Osteoblast (primary cell): ENCODE measurements at regions not wholly inside any gene's neighbourhood (a gene's known extent, or its start where the extent isn't known, plus 50 kb on each side); places are given as distances from the start of the nearest gene placed in this dataset.

Source experiments
- DNase-seq: peaks from one replicate; pipeline ENCODE4 v3.0.0; 2011; ENCODE audit warnings: low spot score, mixed read lengths; ENCODE audit not compliant: insufficient read length; ENCODE audit errors: missing footprints
- H2AFZ ChIP-seq: 2 replicates; pipeline ENCODE4 v1.6.0; 2011; ENCODE audit warnings: mild to moderate bottlenecking, low read length
- H3K27ac ChIP-seq: 2 replicates; pipeline ENCODE4 v1.5.1; 2011; ENCODE audit warnings: mild to moderate bottlenecking, low read depth, low read length, moderate library complexity
- H3K27me3 ChIP-seq: 2 replicates; pipeline ENCODE4 v1.6.0; 2012; ENCODE audit warnings: mild to moderate bottlenecking, control low read depth, inconsistent platforms, low read length, moderate library complexity; ENCODE audit not compliant: insufficient read depth
- H3K36me3 ChIP-seq: 2 replicates; pipeline ENCODE4 v1.5.1; 2011; ENCODE audit warnings: mild to moderate bottlenecking, low read length, control low read depth, moderate library complexity; ENCODE audit not compliant: insufficient read depth
- H3K4me1 ChIP-seq: 2 replicates; pipeline ENCODE4 v1.5.1; 2011; ENCODE audit warnings: mild to moderate bottlenecking, low read length, control low read depth, moderate library complexity; ENCODE audit not compliant: insufficient read depth
- H3K4me2 ChIP-seq: 2 replicates; pipeline ENCODE4 v1.6.0; 2011; ENCODE audit warnings: mild to moderate bottlenecking, low read length; ENCODE audit not compliant: insufficient read depth
- H3K4me3 ChIP-seq: fragments of 200-600 bp; sonication (generic); 3 replicates; pipeline ENCODE4 v1.5.1; 2012; ENCODE audit warnings: mild to moderate bottlenecking, low read length, inconsistent platforms; ENCODE audit not compliant: insufficient read depth
- H3K79me2 ChIP-seq: 2 replicates; pipeline ENCODE4 v1.6.0; 2012; ENCODE audit warnings: mild to moderate bottlenecking, low read length, control low read depth, inconsistent platforms; ENCODE audit not compliant: insufficient read depth
- H3K9me3 ChIP-seq: 2 replicates; pipeline ENCODE4 v1.5.1; 2011; ENCODE audit warnings: low read depth, low read length, control low read depth
- H4K20me1 ChIP-seq: 2 replicates; pipeline ENCODE4 v1.6.0; 2012; ENCODE audit warnings: mild to moderate bottlenecking, low read length, control low read depth; ENCODE audit not compliant: insufficient read depth
- TF ChIP-seq, protein P1 (sequence below): IDR thresholded peaks from 2 replicates; pipeline ENCODE4 v1.5.1; 2011; ENCODE audit warnings: mild to moderate bottlenecking, low read depth, low read length, moderate library complexity; ENCODE audit errors: extremely low read depth

DNA sequence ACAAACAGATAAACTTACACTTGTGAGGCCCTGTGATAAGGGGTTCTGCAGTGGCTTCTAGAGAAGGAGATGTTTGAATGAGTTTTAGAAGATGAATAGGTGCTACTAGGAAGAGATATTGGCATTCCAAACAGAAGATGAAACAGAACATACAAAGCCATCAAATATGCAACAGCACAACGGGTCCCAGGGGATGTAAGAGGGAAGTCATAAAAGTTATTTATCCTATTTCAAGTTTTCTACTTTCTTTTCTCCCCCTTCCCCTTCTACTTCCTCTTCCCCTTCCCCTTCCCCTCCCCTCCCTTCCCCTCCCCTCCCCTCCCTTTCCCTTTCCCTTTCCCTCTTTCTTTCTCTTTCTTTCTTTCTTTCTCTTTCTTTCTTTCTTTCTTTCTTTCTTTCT, 94.9 kb upstream of the CADM1 start:
- no peaks in the 10 kb centered on the region for H4K20me1 ChIP-seq

GRCh38 chr11:115598257-115598901, 94.2 kb upstream of the CADM1 start:
- Histone ChIP-seq H2AFZ (no peak overlapping the region), H3K79me2 (no peaks in the 10 kb centered on the region), H3K9me3 (no peaks in the 10 kb centered on the region), H3K36me3 (no peaks in the 10 kb centered on the region), H4K20me1 (no peaks in the 10 kb centered on the region), H3K4me1 (no peaks in the 10 kb centered on the region), H3K4me3 (no peak overlapping the region), H3K4me2 (no peak overlapping the region), H3K27me3 (no peaks in the 10 kb centered on the region), H3K27ac (no peak overlapping the region)
- no peak for DNase-seq
- TF ChIP-seq, protein P1, sequence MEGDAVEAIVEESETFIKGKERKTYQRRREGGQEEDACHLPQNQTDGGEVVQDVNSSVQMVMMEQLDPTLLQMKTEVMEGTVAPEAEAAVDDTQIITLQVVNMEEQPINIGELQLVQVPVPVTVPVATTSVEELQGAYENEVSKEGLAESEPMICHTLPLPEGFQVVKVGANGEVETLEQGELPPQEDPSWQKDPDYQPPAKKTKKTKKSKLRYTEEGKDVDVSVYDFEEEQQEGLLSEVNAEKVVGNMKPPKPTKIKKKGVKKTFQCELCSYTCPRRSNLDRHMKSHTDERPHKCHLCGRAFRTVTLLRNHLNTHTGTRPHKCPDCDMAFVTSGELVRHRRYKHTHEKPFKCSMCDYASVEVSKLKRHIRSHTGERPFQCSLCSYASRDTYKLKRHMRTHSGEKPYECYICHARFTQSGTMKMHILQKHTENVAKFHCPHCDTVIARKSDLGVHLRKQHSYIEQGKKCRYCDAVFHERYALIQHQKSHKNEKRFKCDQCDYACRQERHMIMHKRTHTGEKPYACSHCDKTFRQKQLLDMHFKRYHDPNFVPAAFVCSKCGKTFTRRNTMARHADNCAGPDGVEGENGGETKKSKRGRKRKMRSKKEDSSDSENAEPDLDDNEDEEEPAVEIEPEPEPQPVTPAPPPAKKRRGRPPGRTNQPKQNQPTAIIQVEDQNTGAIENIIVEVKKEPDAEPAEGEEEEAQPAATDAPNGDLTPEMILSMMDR: no peak

More for the DNA sequence above, 94.9 kb upstream of the CADM1 start:
- no peaks in the 10 kb centered on the region for H3K9me3 ChIP-seq
- no peaks in the 10 kb centered on the region for H3K79me2 ChIP-seq
- no peaks in the 10 kb centered on the region for H3K27me3 ChIP-seq
- H3K36me3 ChIP-seq: no peaks in the 10 kb centered on the region
- H3K4me2 ChIP-seq: no peak overlapping the region
- H3K4me1 ChIP-seq: no peaks in the 10 kb centered on the region
- no peak for DNase-seq
- H3K4me3 ChIP-seq: no peak overlapping the region
- TF ChIP-seq, protein P1: no peak
- H2AFZ ChIP-seq: no peak overlapping the region
- H3K27ac ChIP-seq: no peak overlapping the region

DNA sequence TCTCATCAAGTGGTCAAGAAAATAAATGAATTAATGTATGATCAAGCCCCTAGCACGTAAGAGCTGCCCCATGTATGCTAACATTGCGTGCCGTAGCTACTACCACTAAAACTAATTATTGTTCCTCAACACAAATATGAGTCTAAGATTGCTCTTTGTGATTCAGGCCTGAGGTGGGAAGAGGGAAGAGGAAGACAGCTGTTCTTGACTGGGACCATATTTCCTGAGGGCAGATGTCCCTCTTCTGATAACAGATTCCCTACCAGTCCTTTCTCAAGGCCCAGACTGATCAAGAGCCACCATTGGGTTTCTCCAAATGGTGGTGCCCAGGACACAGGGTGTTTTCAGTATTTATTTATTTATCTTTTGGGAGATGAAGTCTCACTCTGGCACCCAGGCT, 87.2 kb upstream of the CADM1 start:
- H3K4me1 ChIP-seq: no peaks in the 10 kb centered on the region

GRCh38 chr11:115590254-115590653, 86.0 kb upstream of the CADM1 start:
- no peaks in the 10 kb centered on the region for H3K79me2 ChIP-seq

More for the DNA sequence above, 87.2 kb upstream of the CADM1 start:
- Histone ChIP-seq H3K9me3 (no peaks in the 10 kb centered on the region), H3K4me3 (no peak overlapping the region), H3K4me2 (no peak overlapping the region), H3K79me2 (no peaks in the 10 kb centered on the region), H4K20me1 (no peaks in the 10 kb centered on the region), H3K27ac (no peak overlapping the region), H3K36me3 (no peaks in the 10 kb centered on the region), H3K27me3 (no peaks in the 10 kb centered on the region), H2AFZ (no peak overlapping the region)
- TF ChIP-seq, protein P1: no peak
- no peak for DNase-seq

More at GRCh38 chr11:115590254-115590653, 86.0 kb upstream of the CADM1 start:
- no peak overlapping the region for H2AFZ ChIP-seq
- H3K4me3 ChIP-seq: no peak overlapping the region
- H3K9me3 ChIP-seq: no peaks in the 10 kb centered on the region
- H3K36me3 ChIP-seq: no peaks in the 10 kb centered on the region
- no peaks in the 10 kb centered on the region for H3K27me3 ChIP-seq
- no peaks in the 10 kb centered on the region for H3K4me1 ChIP-seq
- no peaks in the 10 kb centered on the region for H4K20me1 ChIP-seq
- no peak overlapping the region for H3K27ac ChIP-seq
- H3K4me2 ChIP-seq: no peak overlapping the region
- TF ChIP-seq, protein P1: no peak
- no peak for DNase-seq
